Spleen (tissue), 11 donors: ENCODE measurements at regions not wholly inside any gene's neighbourhood (a gene's known extent, or its start where the extent isn't known, plus 50 kb on each side); places are given as distances from the start of the nearest gene placed in this dataset.

Experiments
- DNase-seq: peaks from one replicate; pipeline ENCODE4 v3.0.0-alpha.2; 2020
- H3K27ac ChIP-seq, 8 donors: fragments of 200-600 bp; sonication (generic) in 7 of 8; 1 replicate in 4 of 8; 2 replicates in 4 of 8; pipeline versions ENCODE4 v1.5.0 to v1.8.0; 2016 to 2021; ENCODE audit warnings: inconsistent platforms in 4 of 8, mild to moderate bottlenecking in 4 of 8, moderate library complexity in 1 of 8
- H3K27me3 ChIP-seq, 7 donors: fragments of 200-600 bp; sonication (generic) in 6 of 7; replicated peaks in 1 of 7; 1 replicate in 4 of 7; 2 replicates in 3 of 7; pipeline versions ENCODE4 v1.5.0 to v1.8.0; 2016 to 2021; ENCODE audit warnings: inconsistent platforms in 3 of 7, mild to moderate bottlenecking in 1 of 7
- H3K36me3 ChIP-seq, 6 donors: fragments of 200-600 bp; sonication (generic) in 5 of 6; 1 replicate in 4 of 6; 2 replicates in 2 of 6; pipeline versions ENCODE4 v1.5.0 to v1.8.0; 2016 to 2021; ENCODE audit warnings: inconsistent platforms in 2 of 6
- H3K4me1 ChIP-seq, 6 donors: fragments of 200-600 bp; sonication (generic) in 5 of 6; 1 replicate in 3 of 6; 2 replicates in 3 of 6; pipeline versions ENCODE4 v1.5.0 to v1.8.0; 2016 to 2021; ENCODE audit warnings: inconsistent platforms in 3 of 6
- H3K4me3 ChIP-seq, 8 donors: fragments of 200-600 bp; sonication (generic) in 7 of 8; 1 replicate in 4 of 8; 2 replicates in 4 of 8; pipeline versions ENCODE4 v1.5.0 to v1.8.0; 2016 to 2021; ENCODE audit warnings: inconsistent platforms in 4 of 8, mild to moderate bottlenecking in 4 of 8, moderate library complexity in 2 of 8
- H3K9me3 ChIP-seq, 8 donors: fragments of 200-600 bp; sonication (generic) in 7 of 8; 1 replicate in 4 of 8; 2 replicates in 4 of 8; pipeline versions ENCODE4 v1.5.0 to v1.8.0; 2016 to 2021; ENCODE audit warnings: inconsistent platforms in 4 of 8
- CTCF ChIP-seq, 11 experiments: fragments of 200-600 bp in 7 of 11; fragments of 450-650 bp in 4 of 11; sonication (generic) in 4 of 11; IDR thresholded peaks in 8 of 11; conservative IDR thresholded peaks in 3 of 11; 1 replicate in 7 of 11; 2 replicates in 4 of 11; pipeline versions ENCODE4 v1.4.0 to v1.8.0; 2016 to 2021; ENCODE audit warnings: antibody characterized with exemption in 11 of 11, inconsistent platforms in 4 of 11, mild to moderate bottlenecking in 1 of 11
- POLR2A ChIP-seq, 3 donors: fragments of 450-650 bp; IDR thresholded peaks; one replicate each; pipeline ENCODE4 v1.5.1; 2017; ENCODE audit warnings: antibody characterized with exemption in 3 of 3, mild to moderate bottlenecking in 1 of 3
- POLR2AphosphoS5 ChIP-seq, 3 donors: sonication (generic); formaldehyde crosslinking; IDR thresholded peaks; one replicate each; pipeline ENCODE4 v1.5.1; 2017; ENCODE audit warnings: antibody characterized with exemption in 3 of 3
- WGBS, 5 donors: extraction: QIAGEN DNeasy Blood & Tissue Kit in 3 of 5; methylation state at CpG; one replicate each; pipeline versions ENCODE4 v1.1.5 to v1.1.7; 2013 to 2018; 5-methylcytosine and 5-hydroxymethylcytosine counted together
- intact Hi-C: fragments of 100-400 bp; cut with DNase I; formaldehyde crosslinking; loops from one replicate; pipeline ENCODE4 v1.15.0; 2023; ENCODE audit warnings: low total_unique reads
- donor health status: healthy with polysubstance abuse.
- donor health status: DM: no; HTN: no; CAD: no; lungs with moderate emphysema.
- donor health status: DM: no; HTN: no; CAD: no.
- donor health status: Bipolar disorder and iron deficiency.
- donor health status: healthy.
- donor health status: DM: no; HTN: no; CAD: no.
- donor health status: DM: yes; HTN: yes; CAD: no.

GRCh38 chr9:135229701-135230385, 142.4 kb downstream of the OLFM1 start:
- no peaks in the 10 kb centered on the region for H3K4me1 ChIP-seq
- peaks cover 0 to 47% (median 0%) of the 10 kb centered on the region in 7 donors for H3K27me3 ChIP-seq
- intact Hi-C loops, result no loop called here
- 75 to 85% (median 76%) methylated on average over 13 to 16 of the region's 16 CpGs for WGBS, 5 donors
- no peak overlapping the region for H3K4me3 ChIP-seq
- H3K27ac ChIP-seq, result no peak overlapping the region
- H3K9me3 ChIP-seq, result peaks cover 0 to 19% (median 15%) of the 10 kb centered on the region in 8 donors
- TF ChIP-seq POLR2A (IDR thresholded peaks at IDR 0.05), result no peak
- no peak for TF ChIP-seq CTCF (IDR thresholded peaks at IDR 0.05 in 8 of 11, conservative IDR thresholded peaks at IDR 0.05 in 3 of 11)
- TF ChIP-seq POLR2AphosphoS5 (IDR thresholded peaks at IDR 0.05), result no peak
- DNase-seq, result peak; percentile 51
- H3K36me3 ChIP-seq, result no peaks in the 10 kb centered on the region

GRCh38 chr9:135230386-135230765, 142.9 kb downstream of the OLFM1 start:
- Histone ChIP-seq H3K4me1 (no peaks in the 10 kb centered on the region), H3K36me3 (no peaks in the 10 kb centered on the region), H3K27ac (no peak overlapping the region), H3K27me3 (peaks cover 0 to 47% (median 0%) of the 10 kb centered on the region in 7 donors), H3K9me3 (peaks cover 0 to 20% (median 15%) of the 10 kb centered on the region in 8 donors), H3K4me3 (no peak overlapping the region)
- DNase-seq, result peak; percentile 27
- TF ChIP-seq CTCF (IDR thresholded peaks at IDR 0.05 in 8 of 11, conservative IDR thresholded peaks at IDR 0.05 in 3 of 11) (no peak), POLR2A (IDR thresholded peaks at IDR 0.05) (no peak), POLR2AphosphoS5 (IDR thresholded peaks at IDR 0.05) (no peak)
- 89 to 95% (median 90%) methylated on average over 2 to 7 of the region's 7 CpGs for WGBS, 5 donors
- intact Hi-C loops, result no loop called here

- peaks cover 0 to 47% (median 0%) of the 10 kb centered on the region in 7 donors for H3K27me3 ChIP-seq
- H3K27ac ChIP-seq, result no peak overlapping the region
- peaks cover 0 to 20% (median 15%) of the 10 kb centered on the region in 8 donors for H3K9me3 ChIP-seq
- no peak overlapping the region for H3K4me3 ChIP-seq
- 62 to 83% (median 72%) methylated on average over 9 to 10 of the region's 10 CpGs for WGBS, 5 donors
- TF ChIP-seq CTCF (IDR thresholded peaks at IDR 0.05 in 8 of 11, conservative IDR thresholded peaks at IDR 0.05 in 3 of 11) (no peak), POLR2AphosphoS5 (IDR thresholded peaks at IDR 0.05) (no peak), POLR2A (IDR thresholded peaks at IDR 0.05) (no peak)
- peak; percentile 49 for DNase-seq
- H3K4me1 ChIP-seq, result no peaks in the 10 kb centered on the region
- intact Hi-C loops, result no loop called here
- H3K36me3 ChIP-seq, result no peaks in the 10 kb centered on the region
Measured at GRCh38 chr9:135230817-135231520, 143.5 kb downstream of the OLFM1 start.

GRCh38 chr9:135239100-135239768, 151.8 kb downstream of the OLFM1 start:
- H3K27ac ChIP-seq, result no peak overlapping the region
- no peak overlapping the region for H3K4me3 ChIP-seq
- no peaks in the 10 kb centered on the region for H3K4me1 ChIP-seq
- 87 to 95% (median 93%) methylated on average over 12 to 20 of the region's 20 CpGs for WGBS, 5 donors
- TF ChIP-seq POLR2AphosphoS5 (IDR thresholded peaks at IDR 0.05), result no peak
- peak; percentile 44 for DNase-seq
- no peaks in the 10 kb centered on the region for H3K36me3 ChIP-seq
- peaks cover 0 to 7% (median 6%) of the 10 kb centered on the region in 8 donors for H3K9me3 ChIP-seq
- intact Hi-C loops, result no loop called here
- H3K27me3 ChIP-seq, result peaks cover 0 to 26% (median 3%) of the 10 kb centered on the region in 7 donors
